Hepatocyte (in vitro differentiated cells): ENCODE measurements at regions not wholly inside any gene's neighbourhood (a gene's known extent, or its start where the extent isn't known, plus 50 kb on each side); places are given as distances from the start of the nearest gene placed in this dataset.

Experiments
- CTCF ChIP-seq: fragments of 200-600 bp; sonication (generic); IDR thresholded peaks from 2 replicates; pipeline ENCODE4 v1.5.1; 2016; ENCODE audit warnings: antibody characterized with exemption, mild to moderate bottlenecking; ENCODE audit not compliant: poor library complexity
- EZH2 ChIP-seq: fragments of 200-600 bp; sonication (generic); IDR thresholded peaks from 2 replicates; pipeline ENCODE4 v1.6.1; 2016; ENCODE audit warnings: antibody characterized with exemption, mild to moderate bottlenecking, borderline replicate concordance
- EZH2phosphoT487 ChIP-seq: fragments of 200-600 bp; sonication (generic); IDR thresholded peaks from one replicate; pipeline ENCODE4 v1.6.1; 2018; ENCODE audit warnings: antibody characterized with exemption, mild to moderate bottlenecking, low read depth, moderate library complexity; ENCODE audit not compliant: unreplicated experiment, severe bottlenecking

DNA sequence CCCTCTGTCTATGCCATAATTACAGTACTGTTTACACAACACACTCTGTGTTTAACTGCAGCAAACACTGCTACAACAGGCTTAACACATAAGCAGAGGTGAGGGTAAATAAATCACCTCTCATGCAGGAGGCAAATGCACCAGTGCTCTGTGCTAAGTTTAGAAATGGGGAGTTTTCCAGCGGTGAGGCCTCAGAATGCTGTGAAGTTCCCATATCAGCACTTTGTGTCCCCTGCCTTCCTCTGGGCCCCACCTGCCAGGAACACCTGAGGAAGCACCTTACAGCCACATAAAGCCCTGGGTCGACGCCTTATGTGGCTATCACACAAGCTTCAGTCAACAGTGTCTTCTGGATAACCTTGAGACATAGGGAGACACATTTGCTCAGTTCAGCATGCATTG, 304.5 kb downstream of the HAPSTR1 start:
- TF ChIP-seq EZH2phosphoT487 (no peak), CTCF (no peak), EZH2 (no peak)
